GM12874 (cell line): ENCODE measurements at regions not wholly inside any gene's neighbourhood (a gene's known extent, or its start where the extent isn't known, plus 50 kb on each side); places are given as distances from the start of the nearest gene placed in this dataset.

ENCODE experiments used
- CTCF ChIP-seq: IDR thresholded peaks from 2 replicates; pipeline ENCODE4 v1.5.1; 2011; ENCODE audit warnings: low read depth, mild to moderate bottlenecking, control low read depth, low read length, moderate library complexity; ENCODE audit not compliant: insufficient read depth

GRCh38 chr2:35522450-35522849, 833.1 kb upstream of the CRIM1 start:
- TF ChIP-seq CTCF = no peak

GRCh38 chr2:35510636-35511035, 844.9 kb upstream of the CRIM1 start:
- no peak for TF ChIP-seq CTCF

- TF ChIP-seq CTCF = no peak
These were observed 847.0 kb upstream of the CRIM1 start for GRCh38 chr2:35508601-35509000.

GRCh38 chr2:35504419-35504818, 851.2 kb upstream of the CRIM1 start:
- no peak for TF ChIP-seq CTCF

GRCh38 chr2:35503738-35504199, 851.8 kb upstream of the CRIM1 start:
- no peak for TF ChIP-seq CTCF

GRCh38 chr2:35503311-35503710, 852.3 kb upstream of the CRIM1 start:
- TF ChIP-seq CTCF = no peak

- TF ChIP-seq CTCF = no peak
These were observed 854.5 kb upstream of the CRIM1 start for GRCh38 chr2:35501076-35501475.

GRCh38 chr2:35496022-35496421, 859.6 kb upstream of the CRIM1 start:
- TF ChIP-seq CTCF = no peak
